Anterior cingulate cortex (tissue), 58 donors: ENCODE measurements at regions not wholly inside any gene's neighbourhood (a gene's known extent, or its start where the extent isn't known, plus 50 kb on each side); places are given as distances from the start of the nearest gene placed in this dataset.

Experiments used
- DNase-seq, 58 donors: peaks; one replicate each; lab custom pipeline; 2025; lab: John Stamatoyannopoulos, UW

GRCh38 chr10:124288928-124289850, 129.5 kb downstream of the OAT start:
- no peak for DNase-seq

GRCh38 chr10:124288486-124288885, 130.2 kb downstream of the OAT start:
- no peak for DNase-seq

- DNase-seq, result no peak
These were observed 130.9 kb downstream of the OAT start for GRCh38 chr10:124287791-124288190.

GRCh38 chr10:124287071-124287685, 131.5 kb downstream of the OAT start:
- no peak for DNase-seq

GRCh38 chr10:124286621-124287020, 132.1 kb downstream of the OAT start:
- DNase-seq, result no peak

- peak in 14 of 58 donors; percentile 11 to 49 (median 25) for DNase-seq
These were observed 132.9 kb downstream of the OAT start for GRCh38 chr10:124285587-124286527.

GRCh38 chr10:124283949-124284250, 134.8 kb downstream of the OAT start:
- DNase-seq, result no peak

GRCh38 chr10:124283215-124283948, 135.3 kb downstream of the OAT start:
- DNase-seq, result no peak

GRCh38 chr10:124282326-124282725, 136.4 kb downstream of the OAT start:
- no peak for DNase-seq

- DNase-seq, result no peak
These were observed 137.1 kb downstream of the OAT start for GRCh38 chr10:124281666-124282065.

- no peak for DNase-seq
These were observed 137.8 kb downstream of the OAT start for GRCh38 chr10:124280916-124281315.

GRCh38 chr10:124279882-124280281, 138.8 kb downstream of the OAT start:
- no peak for DNase-seq

GRCh38 chr10:124279298-124279697, 139.4 kb downstream of the OAT start:
- DNase-seq, result no peak

GRCh38 chr10:124278356-124278755, 140.4 kb downstream of the OAT start:
- no peak for DNase-seq

- DNase-seq, result no peak
These were observed 145.6 kb downstream of the OAT start for GRCh38 chr10:124273141-124273540.

- DNase-seq, result no peak
These were observed 147.0 kb downstream of the OAT start for GRCh38 chr10:124271676-124272075.

GRCh38 chr10:124270530-124271327, 148.0 kb downstream of the OAT start:
- no peak for DNase-seq

- DNase-seq, result no peak
These were observed 149.7 kb downstream of the OAT start for GRCh38 chr10:124268976-124269375.

GRCh38 chr10:124267911-124268549, 150.7 kb downstream of the OAT start:
- DNase-seq, result no peak
